ENCODE measurements at regions not wholly inside any gene's neighbourhood (a gene's known extent, or its start where the extent isn't known, plus 50 kb on each side); places are given as distances from the start of the nearest gene placed in this dataset.

GRCh38 chrX:122055979-122056715 lies 1008.7 kb downstream of the GLUD2 start:
- intact Hi-C loops (cut with micrococcal nuclease; ENCODE audit: unreplicated experiment) = no loop called here
- H3K27me3 ChIP-seq (replicated peaks in 1 of 2; ENCODE audit: control insufficient read depth in 2 of 2, insufficient read depth in 2 of 2, low read length in 1 of 2) = no peaks in the 10 kb centered on the region
- WGBS (ENCODE audit: insufficient coverage, insufficient replicate concordance, low lambda C conversion rate, missing lambda C conversion rate) = 0% methylated on average over 2 of the region's 2 CpGs
- H3K4me3 ChIP-seq = no peak overlapping the region
- no TSS peak for BruUV-seq (replicated peaks)
- no peak overlapping the region for H2AFZ ChIP-seq (ENCODE audit: control insufficient read depth, low read depth, low read length)
- no peaks in the 10 kb centered on the region for H3K4me1 ChIP-seq (ENCODE audit: control insufficient read depth, insufficient read depth, low read length)
- no peaks in the 10 kb centered on the region for H3K9me3 ChIP-seq (replicated peaks; ENCODE audit: control insufficient read depth, insufficient read depth, low read length)
- H3K9ac ChIP-seq (ENCODE audit: control insufficient read depth, insufficient read depth, low read length) = no peak overlapping the region
- no peaks in the 10 kb centered on the region for H4K20me1 ChIP-seq (ENCODE audit: control insufficient read depth, insufficient read depth)
- no peak overlapping the region for H3K4me2 ChIP-seq (ENCODE audit: control insufficient read depth, insufficient read depth)
- FAIRE-seq = no peak
- no peak for ATAC-seq
- in situ Hi-C loops (cut with MboI) = no loop called here
- RAD21 ChIA-PET (ENCODE audit: unreplicated experiment) = no interaction called here
- TF ChIP-seq BCLAF1 (IDR thresholded peaks at IDR 0.05) (no peak), BACH1 (IDR thresholded peaks at IDR 0.05; ENCODE audit: borderline replicate concordance) (no peak), CEBPZ (IDR thresholded peaks at IDR 0.05; ENCODE audit: low read depth, low read length) (no peak), EZH2 (IDR thresholded peaks at IDR 0.05; ENCODE audit: borderline replicate concordance, control insufficient read depth, low read depth, low read length) (no peak), RELA (IDR thresholded peaks at IDR 0.05; ENCODE audit: borderline replicate concordance, partially characterized antibody) (no peak), SMARCA5 (IDR thresholded peaks at IDR 0.05) (no peak), ZNF384 (IDR thresholded peaks at IDR 0.05; ENCODE audit: borderline replicate concordance, low read depth, low read length) (no peak), ZNF274 (IDR thresholded peaks at IDR 0.05; ENCODE audit: insufficient read depth, insufficient read length) (no peak), RBBP5 (conservative IDR thresholded peaks at IDR 0.05) (no peak), ATF3 (IDR thresholded peaks at IDR 0.05; ENCODE audit: borderline replicate concordance, extremely low read depth, low read depth, low read length) (no peak), SREBF1 (IDR thresholded peaks at IDR 0.05; ENCODE audit: low read length) (no peak)
- H3K27ac ChIP-seq (ENCODE audit: control insufficient read depth, insufficient read depth) = no peak overlapping the region
- POLR2A ChIA-PET = no interaction called here
- no peaks in the 10 kb centered on the region for H3K36me3 ChIP-seq (ENCODE audit: control insufficient read depth in 2 of 2, insufficient read depth in 2 of 2, low read length in 1 of 2)
- no peak for DNase-seq (ENCODE audit: low read depth, low spot score)
- CTCF ChIA-PET = no interaction called here
- SMC1A ChIA-PET (ENCODE audit: uncharacterized antibody, unreplicated experiment) = no interaction called here
- no peaks in the 10 kb centered on the region for H3K79me2 ChIP-seq (ENCODE audit: control insufficient read depth, insufficient read depth, low read length)

Data from GM12878 (cell line).